ENCODE measurements at regions not wholly inside any gene's neighbourhood (a gene's known extent, or its start where the extent isn't known, plus 50 kb on each side); places are given as distances from the start of the nearest gene placed in this dataset.

GRCh38 chr15:87224404-87224803 is 1032.1 kb downstream of the NTRK3 start:
- TF ChIP-seq EZH2 (IDR thresholded peaks at IDR 0.05; ENCODE audit: low read depth) (no peak), CTCF (conservative IDR thresholded peaks at IDR 0.05) (no peak)
- Histone ChIP-seq H3K27ac (no peak overlapping the region), H4K20me1 (ENCODE audit: insufficient read depth) (no peaks in the 10 kb centered on the region), H3K4me2 (no peak overlapping the region), H2AFZ (no peak overlapping the region), H3K27me3 (ENCODE audit: insufficient read depth, low read depth) (no peaks in the 10 kb centered on the region), H3K9me3 (ENCODE audit: insufficient read depth, low read depth) (no peaks in the 10 kb centered on the region), H3K79me2 (ENCODE audit: low read depth) (no peaks in the 10 kb centered on the region), H3K4me1 (replicated peaks; ENCODE audit: insufficient read depth) (no peaks in the 10 kb centered on the region), H3F3A (ENCODE audit: insufficient read depth, low read depth) (no peaks in the 10 kb centered on the region), H3K4me3 (no peak overlapping the region), H3K9me2 (ENCODE audit: insufficient read depth) (no peaks in the 10 kb centered on the region), H3K36me3 (ENCODE audit: low read depth) (no peaks in the 10 kb centered on the region)
- CTCF ChIA-PET: no interaction called here
- POLR2A ChIA-PET (ENCODE audit: unreplicated experiment): no interaction called here
- intact Hi-C loops (cut with micrococcal nuclease; ENCODE audit: unreplicated experiment): no loop called here
- BruUV-seq (replicated peaks): no TSS peak
- DNase-seq: no peak

- H4K20me1 ChIP-seq (ENCODE audit: insufficient read depth): no peaks in the 10 kb centered on the region
- no peaks in the 10 kb centered on the region for H3K79me2 ChIP-seq (ENCODE audit: low read depth)
- peak in 1 of 2 experiments; percentile 34 for DNase-seq
- H3K27me3 ChIP-seq (ENCODE audit: insufficient read depth, low read depth): no peaks in the 10 kb centered on the region
- no peaks in the 10 kb centered on the region for H3K36me3 ChIP-seq (ENCODE audit: low read depth)
- ChIA-PET POLR2A (ENCODE audit: unreplicated experiment) (no interaction called here), CTCF (no interaction called here)
- no peak overlapping the region for H3K4me2 ChIP-seq
- H3K4me1 ChIP-seq (replicated peaks; ENCODE audit: insufficient read depth): no peaks in the 10 kb centered on the region
- intact Hi-C loops (cut with micrococcal nuclease; ENCODE audit: unreplicated experiment): no loop called here
- H3K4me3 ChIP-seq: no peak overlapping the region
- H2AFZ ChIP-seq: no peak overlapping the region
- no peaks in the 10 kb centered on the region for H3K9me3 ChIP-seq (ENCODE audit: insufficient read depth, low read depth)
- H3F3A ChIP-seq (ENCODE audit: insufficient read depth, low read depth): no peaks in the 10 kb centered on the region
- H3K9me2 ChIP-seq (ENCODE audit: insufficient read depth): no peaks in the 10 kb centered on the region
- no peak for TF ChIP-seq EZH2 (IDR thresholded peaks at IDR 0.05; ENCODE audit: low read depth)
- TF ChIP-seq CTCF (conservative IDR thresholded peaks at IDR 0.05): no peak
- H3K27ac ChIP-seq: no peak overlapping the region
- no TSS peak for BruUV-seq (replicated peaks)
Measured at GRCh38 chr15:87219650-87220615, 1036.6 kb downstream of the NTRK3 start.

- no peak overlapping the region for H3K27ac ChIP-seq
- H3K4me1 ChIP-seq (replicated peaks; ENCODE audit: insufficient read depth): no peaks in the 10 kb centered on the region
- BruUV-seq (replicated peaks): no TSS peak
- no peak overlapping the region for H3K4me2 ChIP-seq
- no peaks in the 10 kb centered on the region for H3K9me2 ChIP-seq (ENCODE audit: insufficient read depth)
- intact Hi-C loops (cut with micrococcal nuclease; ENCODE audit: unreplicated experiment): no loop called here
- H4K20me1 ChIP-seq (ENCODE audit: insufficient read depth): no peaks in the 10 kb centered on the region
- no peaks in the 10 kb centered on the region for H3K27me3 ChIP-seq (ENCODE audit: insufficient read depth, low read depth)
- no peak for DNase-seq
- no peaks in the 10 kb centered on the region for H3K79me2 ChIP-seq (ENCODE audit: low read depth)
- no peaks in the 10 kb centered on the region for H3K36me3 ChIP-seq (ENCODE audit: low read depth)
- no peaks in the 10 kb centered on the region for H3F3A ChIP-seq (ENCODE audit: insufficient read depth, low read depth)
- H3K9me3 ChIP-seq (ENCODE audit: insufficient read depth, low read depth): no peaks in the 10 kb centered on the region
- POLR2A ChIA-PET (ENCODE audit: unreplicated experiment): no interaction called here
- H3K4me3 ChIP-seq: no peak overlapping the region
- CTCF ChIA-PET: no interaction called here
- H2AFZ ChIP-seq: no peak overlapping the region
- TF ChIP-seq CTCF (conservative IDR thresholded peaks at IDR 0.05) (no peak), EZH2 (IDR thresholded peaks at IDR 0.05; ENCODE audit: low read depth) (no peak)
Measured at GRCh38 chr15:87215100-87215499, 1041.4 kb downstream of the NTRK3 start.

Data from PC-9 (cell line).